Memory B cell (primary cell): ENCODE measurements at regions not wholly inside any gene's neighbourhood (a gene's known extent, or its start where the extent isn't known, plus 50 kb on each side); places are given as distances from the start of the nearest gene placed in this dataset.

ENCODE experiments used
- ATAC-seq: fragments of 150-1000 bp; cut with Tn5 transposase; 2 replicates; pipeline ENCODE4 v1.10.0; 2021; ENCODE audit warnings: low read depth, mild to moderate bottlenecking, moderate library complexity
- DNase-seq, 2 donors: peaks; one replicate each; pipeline ENCODE4 v3.0.0; 2022; ENCODE audit warnings: low spot score in 2 of 2
- H3K27ac Mint-ChIP-seq: one replicate; pipeline ENCODE4 v1.8.0; 2022; ENCODE audit warnings: mild to moderate bottlenecking, moderate library complexity, mixed read lengths
- H3K27me3 Mint-ChIP-seq: one replicate; pipeline ENCODE4 v1.8.0; 2022; ENCODE audit warnings: mixed read lengths
- H3K36me3 Mint-ChIP-seq: one replicate; pipeline ENCODE4 v1.8.0; 2022; ENCODE audit warnings: mild to moderate bottlenecking, mixed read lengths
- H3K4me1 Mint-ChIP-seq: one replicate; pipeline ENCODE4 v1.8.0; 2022; ENCODE audit warnings: mixed read lengths
- H3K4me3 Mint-ChIP-seq: one replicate; pipeline ENCODE4 v1.8.0; 2022; ENCODE audit warnings: mild to moderate bottlenecking, moderate library complexity, mixed read lengths
- H3K9me3 Mint-ChIP-seq: one replicate; pipeline ENCODE4 v1.8.0; 2022; ENCODE audit warnings: mixed read lengths

- Mint-ChIP-seq H3K36me3 (peaks cover 2% of the 10 kb centered on the region), H3K9me3 (no peaks in the 10 kb centered on the region), H3K27ac (no peak overlapping the region), H3K4me1 (no peaks in the 10 kb centered on the region), H3K27me3 (peaks cover 14% of the 10 kb centered on the region), H3K4me3 (no peak overlapping the region)
- ATAC-seq: no peak
- no peak for DNase-seq
Measured at GRCh38 chr20:59376109-59376841, 75.9 kb downstream of the EDN3 start.

DNA sequence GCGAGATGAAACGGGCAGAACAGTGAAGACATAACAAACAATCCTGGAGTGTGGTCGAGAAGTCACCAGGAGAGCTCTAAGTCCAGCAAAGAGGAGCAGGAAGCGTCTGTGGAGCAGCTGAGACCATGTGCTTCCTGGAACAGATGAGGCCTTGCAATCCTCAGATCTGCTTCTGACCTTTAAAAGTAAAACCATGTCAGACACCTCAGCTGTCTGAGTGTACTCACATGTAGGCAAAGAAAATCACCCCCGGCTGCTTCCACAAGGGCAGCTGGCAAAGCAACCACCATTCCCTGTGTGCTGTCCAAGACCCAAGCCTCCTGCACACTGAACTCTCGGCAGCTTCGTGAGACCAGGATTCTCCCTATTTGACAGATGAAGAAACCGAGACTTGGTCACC, 76.6 kb downstream of the EDN3 start:
- no peak for DNase-seq
- Mint-ChIP-seq H3K36me3 (peaks cover 2% of the 10 kb centered on the region), H3K27me3 (peaks cover 15% of the 10 kb centered on the region), H3K4me1 (no peaks in the 10 kb centered on the region), H3K9me3 (no peaks in the 10 kb centered on the region), H3K27ac (no peak overlapping the region), H3K4me3 (no peak overlapping the region)
- ATAC-seq: no peak

DNA sequence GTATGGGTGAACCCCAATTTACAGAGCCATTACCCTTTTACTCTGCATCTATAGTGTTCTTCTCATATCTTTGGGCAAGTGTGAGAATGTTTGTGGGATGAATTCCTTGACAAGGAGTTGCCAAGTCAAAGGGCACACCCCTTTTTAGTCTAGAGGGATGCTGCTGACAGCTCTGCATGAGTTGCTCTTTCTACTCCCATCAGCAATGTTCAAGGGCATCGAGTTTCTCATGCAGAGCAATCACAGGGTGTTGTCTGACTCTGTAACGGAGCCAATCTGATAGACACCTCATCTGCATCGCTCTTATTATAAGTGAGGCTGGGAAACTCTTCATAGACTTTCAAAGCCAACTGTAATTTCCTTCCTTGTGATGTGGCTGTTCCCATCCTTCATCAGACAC, 77.4 kb downstream of the EDN3 start:
- H3K27ac Mint-ChIP-seq: no peak overlapping the region
- H3K4me1 Mint-ChIP-seq: no peaks in the 10 kb centered on the region
- H3K4me3 Mint-ChIP-seq: no peak overlapping the region
- H3K36me3 Mint-ChIP-seq: peaks cover 2% of the 10 kb centered on the region
- DNase-seq: no peak
- no peaks in the 10 kb centered on the region for H3K9me3 Mint-ChIP-seq
- ATAC-seq: no peak
- peaks cover 15% of the 10 kb centered on the region for H3K27me3 Mint-ChIP-seq

GRCh38 chr20:59378396-59378795, 78.0 kb downstream of the EDN3 start:
- Mint-ChIP-seq H3K9me3 (no peaks in the 10 kb centered on the region), H3K27me3 (peaks cover 12% of the 10 kb centered on the region), H3K4me1 (no peaks in the 10 kb centered on the region), H3K27ac (no peak overlapping the region), H3K36me3 (no peaks in the 10 kb centered on the region), H3K4me3 (no peak overlapping the region)
- ATAC-seq (no peak), DNase-seq (no peak)

DNA sequence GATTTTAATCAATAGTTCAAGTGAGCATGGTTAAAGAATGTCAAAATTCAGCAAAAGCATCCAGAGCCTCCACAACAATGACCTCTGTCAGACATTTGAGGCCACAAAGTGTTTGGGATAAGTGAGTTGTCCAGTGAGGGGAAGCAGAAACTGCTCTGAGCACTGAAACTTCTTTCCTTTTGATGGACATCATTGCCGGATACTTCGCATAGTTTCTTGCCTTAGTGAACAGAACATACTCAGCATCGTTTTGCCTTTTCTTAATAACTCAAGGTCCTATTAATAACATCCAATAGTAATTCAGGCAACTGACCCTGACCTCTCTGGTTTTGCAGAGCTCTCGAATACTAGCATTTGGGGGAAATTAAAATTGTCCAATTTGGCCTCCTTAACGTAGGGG, 78.6 kb downstream of the EDN3 start:
- no peak overlapping the region for H3K27ac Mint-ChIP-seq
- no peak overlapping the region for H3K4me3 Mint-ChIP-seq
- no peaks in the 10 kb centered on the region for H3K36me3 Mint-ChIP-seq
- DNase-seq (no peak), ATAC-seq (no peak)
- no peaks in the 10 kb centered on the region for H3K4me1 Mint-ChIP-seq
- H3K27me3 Mint-ChIP-seq: peaks cover 9% of the 10 kb centered on the region
- H3K9me3 Mint-ChIP-seq: no peaks in the 10 kb centered on the region

- no peaks in the 10 kb centered on the region for H3K9me3 Mint-ChIP-seq
- H3K4me3 Mint-ChIP-seq: no peak overlapping the region
- H3K27ac Mint-ChIP-seq: no peak overlapping the region
- H3K36me3 Mint-ChIP-seq: no peaks in the 10 kb centered on the region
- H3K27me3 Mint-ChIP-seq: peaks cover 7% of the 10 kb centered on the region
- DNase-seq (no peak), ATAC-seq (no peak)
- no peaks in the 10 kb centered on the region for H3K4me1 Mint-ChIP-seq
Measured at GRCh38 chr20:59381689-59382088, 81.3 kb downstream of the EDN3 start.

GRCh38 chr20:59382157-59382725, 81.8 kb downstream of the EDN3 start:
- Mint-ChIP-seq H3K27ac (no peak overlapping the region), H3K36me3 (no peaks in the 10 kb centered on the region), H3K9me3 (no peaks in the 10 kb centered on the region), H3K27me3 (peaks cover 8% of the 10 kb centered on the region), H3K4me1 (no peaks in the 10 kb centered on the region), H3K4me3 (no peak overlapping the region)
- no peak for ATAC-seq
- DNase-seq: no peak

DNA sequence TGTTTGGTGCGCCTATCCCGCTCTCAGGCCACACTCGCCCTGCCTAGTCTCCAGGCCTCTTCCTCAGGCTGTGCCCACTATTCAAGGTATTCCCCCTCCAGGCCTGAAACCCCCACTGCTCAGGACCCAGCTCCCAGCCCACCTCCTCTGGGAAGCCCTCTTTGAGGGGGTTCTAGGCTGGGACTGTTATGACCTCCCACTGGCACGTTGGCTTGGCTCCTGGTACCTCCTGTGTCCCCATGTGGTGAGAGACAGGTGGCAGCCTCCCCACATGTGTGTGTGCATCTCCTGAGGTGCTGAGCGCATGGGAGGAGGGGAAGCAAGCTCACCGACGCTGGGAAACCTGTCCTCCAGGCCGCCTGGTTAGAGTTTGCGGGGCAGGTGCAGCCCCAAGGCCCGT, 82.5 kb downstream of the EDN3 start:
- H3K9me3 Mint-ChIP-seq: no peaks in the 10 kb centered on the region
- no peak for ATAC-seq

GRCh38 chr20:59385038-59385437, 84.6 kb downstream of the EDN3 start:
- no peak overlapping the region for H3K4me3 Mint-ChIP-seq
- H3K27ac Mint-ChIP-seq: no peak overlapping the region
- H3K36me3 Mint-ChIP-seq: peaks cover 1% of the 10 kb centered on the region
- ATAC-seq (no peak), DNase-seq (no peak)
- peaks cover 17% of the 10 kb centered on the region for H3K27me3 Mint-ChIP-seq
- peaks cover 1% of the 10 kb centered on the region for H3K9me3 Mint-ChIP-seq
- no peaks in the 10 kb centered on the region for H3K4me1 Mint-ChIP-seq

More for the DNA sequence above, 82.5 kb downstream of the EDN3 start:
- H3K36me3 Mint-ChIP-seq: no peaks in the 10 kb centered on the region
- no peak overlapping the region for H3K4me3 Mint-ChIP-seq
- DNase-seq: no peak
- peaks cover 12% of the 10 kb centered on the region for H3K27me3 Mint-ChIP-seq
- no peak overlapping the region for H3K27ac Mint-ChIP-seq
- no peaks in the 10 kb centered on the region for H3K4me1 Mint-ChIP-seq

- Mint-ChIP-seq H3K9me3 (peaks cover 1% of the 10 kb centered on the region), H3K36me3 (peaks cover 2% of the 10 kb centered on the region), H3K4me3 (no peak overlapping the region), H3K4me1 (no peaks in the 10 kb centered on the region), H3K27ac (no peak overlapping the region), H3K27me3 (peaks cover 16% of the 10 kb centered on the region)
- no peak for DNase-seq
- ATAC-seq: no peak
Measured at GRCh38 chr20:59385480-59385879, 85.1 kb downstream of the EDN3 start.

DNA sequence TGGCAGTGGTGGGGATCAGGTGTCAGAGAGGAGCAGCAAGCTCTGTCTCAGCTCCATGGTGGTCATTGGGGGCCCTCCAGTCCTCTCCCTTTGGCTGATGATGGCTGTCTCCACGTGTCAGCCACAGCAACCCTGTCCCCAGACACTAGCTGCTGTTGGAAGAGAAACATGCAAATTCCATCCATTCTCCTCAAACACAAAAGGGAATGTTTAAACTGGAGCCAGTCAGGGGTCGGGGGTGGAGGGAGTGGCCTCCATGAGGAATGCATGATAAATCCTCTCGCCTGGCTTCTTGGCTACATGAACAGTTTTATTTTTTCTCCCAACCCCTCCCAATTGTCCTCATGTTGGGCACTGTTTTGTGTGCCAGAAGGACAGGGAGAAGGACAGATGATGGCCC, 86.4 kb downstream of the EDN3 start:
- Mint-ChIP-seq H3K27me3 (peaks cover 15% of the 10 kb centered on the region), H3K27ac (no peak overlapping the region), H3K36me3 (peaks cover 2% of the 10 kb centered on the region), H3K9me3 (peaks cover 1% of the 10 kb centered on the region), H3K4me1 (no peaks in the 10 kb centered on the region), H3K4me3 (no peak overlapping the region)
- no peak for ATAC-seq
- no peak for DNase-seq

GRCh38 chr20:59387891-59388290, 87.5 kb downstream of the EDN3 start:
- ATAC-seq: no peak
- H3K9me3 Mint-ChIP-seq: peaks cover 1% of the 10 kb centered on the region
- no peak overlapping the region for H3K27ac Mint-ChIP-seq
- H3K27me3 Mint-ChIP-seq: peaks cover 15% of the 10 kb centered on the region
- H3K4me3 Mint-ChIP-seq: no peak overlapping the region
- no peaks in the 10 kb centered on the region for H3K4me1 Mint-ChIP-seq
- H3K36me3 Mint-ChIP-seq: peaks cover 2% of the 10 kb centered on the region
- DNase-seq: no peak

DNA sequence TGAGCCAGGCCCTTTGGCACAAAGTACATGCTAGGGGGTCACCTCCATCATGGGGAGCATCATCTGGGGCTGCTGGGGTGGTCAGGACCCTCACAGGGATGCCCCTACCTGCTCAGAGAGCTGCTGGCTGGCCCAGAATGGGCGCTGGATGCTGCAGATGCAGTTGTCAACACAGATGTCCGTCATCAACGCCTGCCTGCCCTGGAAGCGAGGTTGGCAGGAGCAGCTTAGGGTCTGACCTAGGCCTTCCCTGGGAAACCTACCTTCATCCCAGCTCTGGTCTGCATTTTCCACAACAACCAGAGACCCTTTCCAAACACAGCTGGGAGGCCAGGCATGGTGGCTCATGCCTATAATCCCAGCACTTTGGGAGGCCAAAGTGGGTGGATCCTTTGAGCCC, 88.0 kb downstream of the EDN3 start:
- Mint-ChIP-seq H3K9me3 (peaks cover 4% of the 10 kb centered on the region), H3K27me3 (peaks cover 19% of the 10 kb centered on the region), H3K4me1 (no peaks in the 10 kb centered on the region), H3K27ac (no peak overlapping the region), H3K36me3 (peaks cover 2% of the 10 kb centered on the region), H3K4me3 (no peak overlapping the region)
- ATAC-seq (no peak), DNase-seq (no peak)

DNA sequence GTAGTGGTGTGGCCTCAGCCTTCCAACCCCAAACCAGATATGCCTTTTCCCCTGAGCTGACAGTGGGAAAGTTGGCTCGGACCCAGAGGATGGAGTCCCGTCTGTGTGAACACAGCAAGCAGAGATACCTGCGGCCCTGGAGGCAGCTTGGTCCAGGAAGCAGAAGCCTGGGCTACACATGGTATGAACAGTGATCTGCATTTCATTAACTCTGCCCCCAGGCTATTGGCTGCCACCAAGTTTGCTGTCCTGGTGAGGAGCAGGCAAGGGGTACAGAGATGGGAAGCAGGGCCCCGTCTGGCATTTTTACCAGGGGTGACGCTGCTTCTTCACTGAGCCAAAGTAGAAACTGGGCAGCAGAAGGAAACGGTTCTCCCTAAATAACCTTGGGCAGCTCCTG, 90.0 kb downstream of the EDN3 start:
- Mint-ChIP-seq H3K27me3 (peaks cover 21% of the 10 kb centered on the region), H3K4me1 (no peaks in the 10 kb centered on the region), H3K4me3 (no peak overlapping the region), H3K36me3 (peaks cover 2% of the 10 kb centered on the region), H3K9me3 (peaks cover 4% of the 10 kb centered on the region), H3K27ac (no peak overlapping the region)
- ATAC-seq: no peak
- no peak for DNase-seq

DNA sequence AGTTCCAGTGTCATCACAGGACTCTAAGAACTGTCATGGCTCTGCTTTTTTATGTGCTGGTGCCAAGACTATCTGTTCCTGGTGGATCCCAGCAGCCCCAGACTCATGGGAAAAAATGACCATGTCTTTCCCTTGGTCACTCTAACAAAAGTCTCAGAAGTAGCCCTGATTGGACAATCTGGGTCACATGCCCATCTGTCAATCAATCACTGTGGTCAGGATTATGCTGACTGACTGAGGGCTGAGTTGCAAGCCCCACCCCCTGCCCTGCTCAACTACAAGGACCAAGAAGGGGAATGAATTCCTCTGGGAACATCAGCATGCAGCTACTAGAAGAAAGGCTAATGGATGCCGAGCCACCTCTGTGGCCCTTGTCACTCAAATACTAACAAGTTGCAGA, 91.6 kb downstream of the EDN3 start:
- no peak overlapping the region for H3K27ac Mint-ChIP-seq
- no peak for ATAC-seq

More for the DNA sequence above, 91.6 kb downstream of the EDN3 start:
- peaks cover 4% of the 10 kb centered on the region for H3K9me3 Mint-ChIP-seq
- peaks cover 20% of the 10 kb centered on the region for H3K27me3 Mint-ChIP-seq
- DNase-seq: no peak
- H3K4me3 Mint-ChIP-seq: no peak overlapping the region
- H3K36me3 Mint-ChIP-seq: peaks cover 2% of the 10 kb centered on the region
- no peaks in the 10 kb centered on the region for H3K4me1 Mint-ChIP-seq
